NK-92 treated with Interleukin-12 subunit alpha and Interleukin-12 subunit beta, amount 100 ng/mL, for 24 hours (cell line): ENCODE measurements at regions not wholly inside any gene's neighbourhood (a gene's known extent, or its start where the extent isn't known, plus 50 kb on each side); places are given as distances from the start of the nearest gene placed in this dataset.
"Not testable (repeated sequence)": the region's sequence is repeated elsewhere in the genome, so short reads cannot be mapped to it uniquely, and the experiment has no call there.

Experiments
- DNase-seq: peaks from one replicate; lab custom pipeline; 2025; lab: John Stamatoyannopoulos, UW

GRCh38 chr2:107462181-107462580 lies 364.5 kb upstream of the RGPD4 start:
- DNase-seq = no peak

- DNase-seq = no peak
Measured at GRCh38 chr2:107466241-107466640, 360.5 kb upstream of the RGPD4 start.

- DNase-seq = no peak
Measured at GRCh38 chr2:107466984-107467773, 359.5 kb upstream of the RGPD4 start.

GRCh38 chr2:107469437-107469995 lies 357.2 kb upstream of the RGPD4 start:
- no peak for DNase-seq

- no peak for DNase-seq
Measured at GRCh38 chr2:107473150-107473549, 353.5 kb upstream of the RGPD4 start.

GRCh38 chr2:107475859-107476258 lies 350.8 kb upstream of the RGPD4 start:
- DNase-seq = no peak

- no peak for DNase-seq
Measured at GRCh38 chr2:107502539-107502938, 324.2 kb upstream of the RGPD4 start.

GRCh38 chr2:107511970-107512789 lies 314.5 kb upstream of the RGPD4 start:
- DNase-seq = no peak

GRCh38 chr2:107525406-107525805 lies 301.3 kb upstream of the RGPD4 start:
- DNase-seq = no peak

- no peak for DNase-seq
Measured at GRCh38 chr2:107529146-107529545, 297.5 kb upstream of the RGPD4 start.

GRCh38 chr2:107530046-107530445 lies 296.6 kb upstream of the RGPD4 start:
- DNase-seq = no peak

GRCh38 chr2:107534926-107535325 lies 291.8 kb upstream of the RGPD4 start:
- DNase-seq = no peak

GRCh38 chr2:107535905-107536689 lies 290.6 kb upstream of the RGPD4 start:
- DNase-seq = not testable (repeated sequence)

- DNase-seq = no peak
Measured at GRCh38 chr2:107542314-107542740, 284.4 kb upstream of the RGPD4 start.

- DNase-seq = no peak
Measured at GRCh38 chr2:107543793-107544192, 282.9 kb upstream of the RGPD4 start.

- DNase-seq = no peak
Measured at GRCh38 chr2:107545066-107545465, 281.6 kb upstream of the RGPD4 start.

- DNase-seq = no peak
Measured at GRCh38 chr2:107545851-107546250, 280.8 kb upstream of the RGPD4 start.

GRCh38 chr2:107548216-107548615 lies 278.5 kb upstream of the RGPD4 start:
- DNase-seq = no peak

- DNase-seq = no peak
Measured at GRCh38 chr2:107553046-107553445, 273.6 kb upstream of the RGPD4 start.

- DNase-seq = no peak
Measured at GRCh38 chr2:107553539-107553938, 273.2 kb upstream of the RGPD4 start.

GRCh38 chr2:107556038-107556627 lies 270.6 kb upstream of the RGPD4 start:
- no peak for DNase-seq

GRCh38 chr2:107558295-107558694 lies 268.4 kb upstream of the RGPD4 start:
- DNase-seq = no peak
